ENCODE measurements at regions not wholly inside any gene's neighbourhood (a gene's known extent, or its start where the extent isn't known, plus 50 kb on each side); places are given as distances from the start of the nearest gene placed in this dataset.

- no peak for DNase-seq (ENCODE audit: low read depth in 1 of 2, low spot score in 1 of 2)
These were observed 73.5 kb upstream of the CCDC150 start for GRCh38 chr2:196565982-196566381.

DNA sequence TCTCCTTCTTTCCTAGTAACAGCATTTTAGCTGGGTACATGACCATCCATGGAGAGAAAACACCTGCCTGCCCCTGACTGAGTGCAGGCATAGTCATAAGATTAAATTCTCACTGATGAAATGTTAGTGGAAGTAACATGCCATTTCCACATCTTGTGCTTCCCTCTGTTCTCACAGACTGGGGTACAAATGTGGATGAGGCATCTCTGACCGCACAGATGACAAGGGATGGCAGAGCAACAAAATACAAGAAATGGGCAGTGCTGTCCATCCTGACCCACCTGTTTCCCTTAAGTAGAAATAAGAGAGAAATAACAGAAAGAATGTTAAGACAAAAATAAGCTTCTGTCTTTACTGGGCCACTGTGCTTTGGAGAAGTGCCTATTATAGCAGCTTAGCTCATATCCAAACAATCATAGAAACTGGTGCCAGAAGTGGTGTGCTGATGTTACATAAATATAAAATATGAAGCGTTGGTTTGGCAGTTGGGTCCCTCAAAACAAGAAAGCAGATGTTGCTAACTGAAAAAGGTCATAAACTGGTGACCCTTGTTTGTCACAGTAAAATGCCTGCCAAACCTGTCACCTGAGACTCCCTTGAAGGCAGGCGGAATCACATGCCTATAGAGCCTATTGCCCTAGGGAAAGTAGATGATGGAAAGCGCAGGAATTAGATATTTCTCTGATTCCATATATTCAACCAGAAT is 72.4 kb upstream of the CCDC150 start:
- no peak for DNase-seq (ENCODE audit: low read depth in 1 of 2, low spot score in 1 of 2)

DNA sequence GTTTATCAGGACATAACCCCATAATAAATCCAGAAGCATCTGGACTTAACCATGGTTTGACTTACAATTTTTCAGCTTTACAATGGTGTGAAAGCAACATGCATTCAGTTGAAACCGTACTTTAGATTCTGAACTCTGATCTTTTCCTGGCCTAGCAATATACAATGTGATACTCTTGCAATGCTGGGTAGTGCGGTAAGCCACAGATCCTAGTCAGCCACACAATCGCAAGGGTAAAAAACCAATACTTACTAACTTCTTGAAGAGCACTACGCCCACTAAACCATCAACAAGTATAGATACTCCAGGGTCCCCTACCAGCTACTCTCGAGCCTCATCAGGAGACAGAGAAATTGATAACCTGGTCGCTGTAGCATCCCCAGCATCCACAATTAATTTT is 71.0 kb upstream of the CCDC150 start:
- no peak for DNase-seq (ENCODE audit: low read depth in 1 of 2, low spot score in 1 of 2)

DNA sequence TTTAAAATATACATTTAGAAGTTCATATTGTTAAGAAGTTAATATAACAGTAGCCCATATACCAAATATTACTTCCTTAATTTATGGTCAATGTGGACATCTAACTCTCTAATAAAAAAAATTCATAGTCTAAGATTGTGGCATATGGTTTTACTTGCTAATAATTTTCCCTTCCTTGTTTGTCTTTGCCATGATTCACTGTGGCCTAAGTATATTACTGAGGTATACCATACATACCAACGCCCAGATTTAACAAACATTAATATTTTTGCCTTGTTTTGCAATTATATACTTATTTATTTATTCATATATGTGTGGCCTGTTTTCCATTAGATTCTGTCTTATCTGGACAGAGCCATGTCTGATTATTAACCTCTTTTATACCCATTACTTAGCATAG is 54.6 kb upstream of the CCDC150 start:
- DNase-seq (ENCODE audit: low read depth in 1 of 2, low spot score in 1 of 2): no peak

DNA sequence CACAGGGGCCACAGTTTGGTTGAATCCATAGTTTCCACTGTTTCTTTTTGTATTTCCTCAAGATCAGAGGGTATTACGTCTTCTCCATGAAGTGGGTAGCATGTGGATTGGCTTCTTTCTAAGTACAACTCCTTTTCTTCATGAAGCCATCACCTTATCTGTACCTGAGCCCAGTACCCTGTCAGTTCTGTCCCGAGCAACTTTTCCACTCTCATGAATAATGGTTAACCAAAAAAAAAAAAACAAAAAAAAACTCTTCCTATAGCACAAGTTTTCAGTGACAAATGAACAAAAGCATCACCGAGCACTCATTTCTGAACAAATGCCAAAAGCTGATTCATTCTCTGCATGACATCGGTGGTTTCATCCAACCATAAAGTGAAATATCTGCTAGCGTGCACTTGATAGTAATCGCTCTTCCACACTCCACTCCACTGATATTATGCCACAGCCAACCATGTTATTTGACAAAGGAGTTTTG is 53.0 kb upstream of the CCDC150 start:
- no peak for DNase-seq (ENCODE audit: low read depth in 1 of 2, low spot score in 1 of 2)

GRCh38 chr2:196587056-196587455 is 52.5 kb upstream of the CCDC150 start:
- no peak for DNase-seq (ENCODE audit: low read depth in 1 of 2, low spot score in 1 of 2)

GRCh38 chr2:196587739-196588138 is 51.8 kb upstream of the CCDC150 start:
- no peak for DNase-seq (ENCODE audit: low read depth in 1 of 2, low spot score in 1 of 2)

DNA sequence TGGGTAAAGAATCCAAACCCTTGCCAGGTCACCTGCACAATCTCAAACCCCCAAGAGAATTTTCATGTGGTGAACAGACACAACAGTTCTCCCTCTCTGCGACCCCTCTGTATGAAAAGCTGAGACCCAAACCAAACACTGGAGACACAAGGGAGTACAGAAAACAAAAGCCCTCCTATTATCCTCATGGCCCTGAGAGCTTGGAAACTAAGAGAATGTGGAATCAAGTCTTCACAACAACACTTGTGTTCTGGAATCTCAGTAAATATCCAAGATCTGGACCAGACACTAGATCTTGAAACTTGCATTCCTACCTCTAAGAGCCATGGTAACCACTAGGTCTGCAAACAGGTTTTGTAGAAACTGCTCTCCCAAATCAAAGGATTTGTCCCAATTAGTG is 50.1 kb upstream of the CCDC150 start:
- DNase-seq (ENCODE audit: low read depth in 1 of 2, low spot score in 1 of 2): no peak
